GM13977 (cell line): ENCODE measurements at regions not wholly inside any gene's neighbourhood (a gene's known extent, or its start where the extent isn't known, plus 50 kb on each side); places are given as distances from the start of the nearest gene placed in this dataset.

Experiments
- DNase-seq: peaks from one replicate; pipeline ENCODE4 v3.0.0; 2012; ENCODE audit warnings: low spot score
- in situ Hi-C: fragments of 300-500 bp; cut with MboI; formaldehyde crosslinking; loops from one replicate; pipeline ENCODE4 v1.12.0; 2022; ENCODE audit warnings: low sequenced_read_pairs, low pct_unique_long_range_greater_than_20kb, mixed read lengths, inconsistent platforms; ENCODE audit not compliant: unreplicated experiment
- TF ChIP-seq, protein P1 (sequence below): IDR thresholded peaks from 2 replicates; pipeline ENCODE4 v1.5.1; 2012; ENCODE audit warnings: mild to moderate bottlenecking, control low read depth; ENCODE audit not compliant: insufficient read depth; ENCODE audit errors: extremely low read depth, missing control alignments

DNA sequence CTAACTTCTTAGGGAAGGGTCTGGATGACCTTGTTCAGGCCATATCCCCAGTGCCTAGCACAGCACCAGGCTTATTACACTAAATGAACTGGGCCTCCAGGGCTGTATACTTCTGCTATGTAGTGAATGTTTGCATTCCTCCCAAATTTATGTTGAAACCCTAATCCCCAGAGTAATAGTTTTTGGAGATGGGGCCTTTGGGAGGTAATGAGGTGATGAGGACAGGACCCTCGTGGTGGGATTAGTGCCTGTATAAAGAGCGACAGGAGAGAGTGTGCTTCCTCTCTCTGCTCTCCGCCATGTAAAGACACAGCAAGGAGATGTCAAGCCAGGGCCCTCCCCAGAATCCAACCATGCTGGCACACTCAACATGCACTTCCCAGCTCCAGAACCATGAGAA is 148.3 kb downstream of the SEC61B start:
- no peak for DNase-seq
- in situ Hi-C loops, result no loop called here
- TF ChIP-seq, protein P1, sequence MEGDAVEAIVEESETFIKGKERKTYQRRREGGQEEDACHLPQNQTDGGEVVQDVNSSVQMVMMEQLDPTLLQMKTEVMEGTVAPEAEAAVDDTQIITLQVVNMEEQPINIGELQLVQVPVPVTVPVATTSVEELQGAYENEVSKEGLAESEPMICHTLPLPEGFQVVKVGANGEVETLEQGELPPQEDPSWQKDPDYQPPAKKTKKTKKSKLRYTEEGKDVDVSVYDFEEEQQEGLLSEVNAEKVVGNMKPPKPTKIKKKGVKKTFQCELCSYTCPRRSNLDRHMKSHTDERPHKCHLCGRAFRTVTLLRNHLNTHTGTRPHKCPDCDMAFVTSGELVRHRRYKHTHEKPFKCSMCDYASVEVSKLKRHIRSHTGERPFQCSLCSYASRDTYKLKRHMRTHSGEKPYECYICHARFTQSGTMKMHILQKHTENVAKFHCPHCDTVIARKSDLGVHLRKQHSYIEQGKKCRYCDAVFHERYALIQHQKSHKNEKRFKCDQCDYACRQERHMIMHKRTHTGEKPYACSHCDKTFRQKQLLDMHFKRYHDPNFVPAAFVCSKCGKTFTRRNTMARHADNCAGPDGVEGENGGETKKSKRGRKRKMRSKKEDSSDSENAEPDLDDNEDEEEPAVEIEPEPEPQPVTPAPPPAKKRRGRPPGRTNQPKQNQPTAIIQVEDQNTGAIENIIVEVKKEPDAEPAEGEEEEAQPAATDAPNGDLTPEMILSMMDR, result no peak

DNA sequence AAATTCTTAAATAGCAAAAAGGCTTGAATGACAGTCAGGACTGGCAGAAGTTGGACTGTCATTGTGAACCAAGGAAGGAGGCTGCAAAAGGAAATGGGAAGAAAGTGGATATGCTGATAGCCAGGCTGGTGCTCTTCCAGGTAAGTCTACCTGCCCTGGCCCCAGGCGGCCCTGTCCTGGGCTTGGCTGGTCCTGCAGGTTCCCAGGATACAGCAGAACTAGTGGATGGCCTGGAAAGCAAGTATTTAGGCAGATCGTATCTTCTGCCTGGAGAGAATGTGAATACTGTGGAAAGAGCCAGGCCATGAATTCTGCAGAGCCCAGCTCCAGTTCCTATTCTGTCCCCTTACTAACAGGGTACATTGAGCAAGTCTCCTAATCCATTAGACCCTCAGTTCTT is 149.3 kb downstream of the SEC61B start:
- TF ChIP-seq, protein P1, result no peak
- DNase-seq, result no peak
- in situ Hi-C loops, result no loop called here

DNA sequence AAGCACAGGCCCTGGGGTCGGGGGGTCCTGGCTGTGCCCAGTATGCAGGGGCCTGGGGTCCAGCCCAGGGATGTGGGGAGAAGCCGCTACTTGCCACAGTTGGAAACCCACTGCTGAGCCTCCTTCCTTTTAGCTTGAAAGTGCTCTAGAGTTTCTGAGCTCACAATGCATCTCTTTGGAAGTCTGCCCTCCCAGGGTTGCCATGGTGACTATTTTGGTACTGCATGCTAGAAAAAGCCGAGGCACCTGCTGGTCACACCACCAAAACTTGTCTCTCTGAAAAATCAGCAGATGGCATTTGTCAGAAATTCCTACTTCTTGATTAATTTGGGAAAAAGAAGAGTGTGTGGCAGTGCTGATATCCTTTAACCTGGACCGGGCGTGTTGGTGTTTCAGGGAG is 151.8 kb downstream of the SEC61B start:
- in situ Hi-C loops, result no loop called here
- TF ChIP-seq, protein P1, result no peak
- no peak for DNase-seq

GRCh38 chr9:99374793-99375192 is 152.7 kb downstream of the SEC61B start:
- in situ Hi-C loops, result no loop called here
- no peak for DNase-seq
- TF ChIP-seq, protein P1, result no peak

DNA sequence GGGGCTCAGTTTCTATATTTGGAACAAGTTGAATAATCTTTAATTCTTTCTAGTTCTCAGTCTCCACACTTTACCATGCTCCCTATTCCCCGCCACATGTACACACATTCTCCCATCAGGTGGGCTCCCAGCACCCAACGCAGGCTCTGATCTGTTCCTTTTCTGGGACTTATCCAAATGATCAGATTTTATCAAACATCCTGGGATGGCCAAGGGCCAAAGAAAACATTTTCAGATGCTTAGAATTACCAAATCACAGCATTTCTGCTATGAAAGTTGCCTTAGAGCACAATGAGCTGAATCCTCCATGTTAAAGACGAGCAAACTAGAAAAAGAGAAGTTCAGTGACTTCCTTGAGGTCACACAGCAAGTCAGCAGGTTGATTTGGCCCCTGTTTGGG is 153.4 kb downstream of the SEC61B start:
- TF ChIP-seq, protein P1, result no peak
- no peak for DNase-seq
- in situ Hi-C loops, result no loop called here

- in situ Hi-C loops, result no loop called here
- no peak for DNase-seq
- TF ChIP-seq, protein P1, result no peak
These were observed 156.0 kb downstream of the SEC61B start for GRCh38 chr9:99377790-99378775.
